Breast epithelium (tissue), 3 donors: ENCODE measurements at regions not wholly inside any gene's neighbourhood (a gene's known extent, or its start where the extent isn't known, plus 50 kb on each side); places are given as distances from the start of the nearest gene placed in this dataset.

Experiments
- POLR2A ChIP-seq: fragments of 450-650 bp; IDR thresholded peaks from one replicate; pipeline ENCODE4 v1.6.1; 2016; ENCODE audit warnings: antibody characterized with exemption, mild to moderate bottlenecking, moderate library complexity
- POLR2AphosphoS5 ChIP-seq, 3 donors: sonication (generic); formaldehyde crosslinking; IDR thresholded peaks; one replicate each; pipeline ENCODE4 v1.6.1; 2017; ENCODE audit warnings: antibody characterized with exemption in 3 of 3
- TF ChIP-seq, protein P1 (sequence below), 3 donors: fragments of 450-650 bp; IDR thresholded peaks; one replicate each; pipeline ENCODE4 v1.5.1; 2016 to 2017; ENCODE audit warnings: antibody characterized with exemption in 3 of 3, mild to moderate bottlenecking in 3 of 3, moderate library complexity in 3 of 3

DNA sequence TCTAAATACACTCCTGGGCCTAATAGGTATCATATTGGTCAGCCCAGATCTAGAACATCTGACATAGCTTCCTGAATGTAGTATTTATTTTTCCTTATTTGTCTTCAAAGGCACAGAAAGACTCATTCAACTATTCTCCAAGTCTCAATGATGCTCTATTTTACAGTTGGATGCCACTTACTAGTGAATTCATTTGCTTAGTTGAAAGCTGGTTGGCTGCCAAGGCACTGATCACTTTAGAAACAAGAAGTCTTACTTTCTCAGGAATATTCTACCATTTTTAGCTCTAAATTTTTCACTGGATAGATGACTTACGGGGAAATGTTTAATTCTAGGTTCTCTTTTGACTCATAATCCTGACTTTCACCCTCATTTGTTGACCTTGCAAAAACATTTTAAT lies 863.4 kb downstream of the SORCS1 start:
- TF ChIP-seq, protein P1, sequence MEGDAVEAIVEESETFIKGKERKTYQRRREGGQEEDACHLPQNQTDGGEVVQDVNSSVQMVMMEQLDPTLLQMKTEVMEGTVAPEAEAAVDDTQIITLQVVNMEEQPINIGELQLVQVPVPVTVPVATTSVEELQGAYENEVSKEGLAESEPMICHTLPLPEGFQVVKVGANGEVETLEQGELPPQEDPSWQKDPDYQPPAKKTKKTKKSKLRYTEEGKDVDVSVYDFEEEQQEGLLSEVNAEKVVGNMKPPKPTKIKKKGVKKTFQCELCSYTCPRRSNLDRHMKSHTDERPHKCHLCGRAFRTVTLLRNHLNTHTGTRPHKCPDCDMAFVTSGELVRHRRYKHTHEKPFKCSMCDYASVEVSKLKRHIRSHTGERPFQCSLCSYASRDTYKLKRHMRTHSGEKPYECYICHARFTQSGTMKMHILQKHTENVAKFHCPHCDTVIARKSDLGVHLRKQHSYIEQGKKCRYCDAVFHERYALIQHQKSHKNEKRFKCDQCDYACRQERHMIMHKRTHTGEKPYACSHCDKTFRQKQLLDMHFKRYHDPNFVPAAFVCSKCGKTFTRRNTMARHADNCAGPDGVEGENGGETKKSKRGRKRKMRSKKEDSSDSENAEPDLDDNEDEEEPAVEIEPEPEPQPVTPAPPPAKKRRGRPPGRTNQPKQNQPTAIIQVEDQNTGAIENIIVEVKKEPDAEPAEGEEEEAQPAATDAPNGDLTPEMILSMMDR (IDR thresholded peaks at IDR 0.05), result no peak
- TF ChIP-seq POLR2AphosphoS5 (IDR thresholded peaks at IDR 0.05), result no peak
- no peak for TF ChIP-seq POLR2A
